ENCODE measurements at regions not wholly inside any gene's neighbourhood (a gene's known extent, or its start where the extent isn't known, plus 50 kb on each side); places are given as distances from the start of the nearest gene placed in this dataset.

- Histone ChIP-seq H3K36me3 (no peaks in the 10 kb centered on the region), H3K4me1 (no peaks in the 10 kb centered on the region), H3K27me3 (no peaks in the 10 kb centered on the region), H3K9me3 (no peaks in the 10 kb centered on the region), H3K4me3 (no peak overlapping the region), H3K27ac (no peak overlapping the region)
- 3% methylated on average over 1 of the region's 1 CpG for WGBS
- no peak for DNase-seq (ENCODE audit: low spot score in 2 of 2)
- TF ChIP-seq EP300 (IDR thresholded peaks at IDR 0.05) (no peak), POLR2AphosphoS5 (IDR thresholded peaks at IDR 0.05) (no peak), CTCF (IDR thresholded peaks at IDR 0.05) (no peak), POLR2A (IDR thresholded peaks at IDR 0.05) (no peak)
Measured at GRCh38 chrX:125651426-125651825, 331.8 kb downstream of the TEX13C start.

DNA sequence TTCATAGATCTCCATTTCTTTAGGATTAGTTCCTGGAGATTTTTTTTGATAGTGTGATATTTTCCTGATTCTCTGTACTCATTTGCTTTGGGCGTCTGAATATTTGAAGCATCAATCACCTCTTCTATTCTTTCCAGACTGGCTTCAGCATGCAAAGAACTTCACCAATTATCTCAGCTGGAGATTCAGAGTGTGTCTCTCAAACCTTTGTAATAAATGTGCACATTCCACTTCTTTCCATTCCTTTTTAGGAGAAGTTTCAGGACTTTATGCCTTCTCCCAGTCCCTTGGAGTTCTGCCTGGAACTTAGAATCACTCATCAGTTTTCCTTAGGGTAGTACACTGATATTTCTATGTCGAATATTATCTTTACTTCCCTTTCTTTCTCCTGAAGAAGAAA lies 334.8 kb downstream of the TEX13C start:
- 51% methylated on average over 2 of the region's 2 CpGs for WGBS
- no peaks in the 10 kb centered on the region for H3K27me3 ChIP-seq
- TF ChIP-seq POLR2AphosphoS5 (IDR thresholded peaks at IDR 0.05) (no peak), POLR2A (IDR thresholded peaks at IDR 0.05) (no peak), CTCF (IDR thresholded peaks at IDR 0.05) (no peak), EP300 (IDR thresholded peaks at IDR 0.05) (no peak)
- H3K9me3 ChIP-seq, result no peaks in the 10 kb centered on the region
- H3K27ac ChIP-seq, result no peak overlapping the region
- H3K4me1 ChIP-seq, result no peaks in the 10 kb centered on the region
- no peak overlapping the region for H3K4me3 ChIP-seq
- H3K36me3 ChIP-seq, result no peaks in the 10 kb centered on the region
- DNase-seq (ENCODE audit: low spot score in 2 of 2), result no peak

- H3K27ac ChIP-seq, result no peak overlapping the region
- no peak overlapping the region for H3K4me3 ChIP-seq
- DNase-seq (ENCODE audit: low spot score in 2 of 2), result no peak
- no peak for TF ChIP-seq POLR2AphosphoS5 (IDR thresholded peaks at IDR 0.05)
- TF ChIP-seq POLR2A (IDR thresholded peaks at IDR 0.05), result no peak
- TF ChIP-seq EP300 (IDR thresholded peaks at IDR 0.05), result no peak
- TF ChIP-seq CTCF (IDR thresholded peaks at IDR 0.05), result no peak
- H3K9me3 ChIP-seq, result no peaks in the 10 kb centered on the region
- H3K4me1 ChIP-seq, result no peaks in the 10 kb centered on the region
- no peaks in the 10 kb centered on the region for H3K36me3 ChIP-seq
- H3K27me3 ChIP-seq, result no peaks in the 10 kb centered on the region
Measured at GRCh38 chrX:125673758-125674157, 354.1 kb downstream of the TEX13C start.

GRCh38 chrX:125678258-125678657 lies 358.6 kb downstream of the TEX13C start:
- H3K36me3 ChIP-seq, result no peaks in the 10 kb centered on the region
- WGBS, result 53% methylated on average over 3 of the region's 3 CpGs

DNA sequence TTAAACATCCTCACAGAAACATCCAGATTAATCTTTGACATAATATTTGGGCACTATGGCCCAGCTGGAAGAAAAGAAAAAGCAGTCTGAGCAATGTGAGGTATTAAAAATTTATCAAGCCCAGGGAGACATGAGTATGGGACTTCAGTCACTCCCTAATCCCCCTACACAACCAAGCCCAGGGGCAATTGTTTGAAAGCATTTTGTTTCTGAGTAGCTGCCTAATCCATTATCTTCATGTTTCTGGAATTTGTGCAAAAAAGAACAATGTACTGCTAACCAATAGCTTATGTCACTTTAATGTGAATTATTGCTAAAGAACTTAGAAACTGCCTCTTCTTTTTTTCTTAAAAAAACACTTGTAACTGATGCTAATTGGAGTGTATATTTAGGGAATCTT lies 360.7 kb downstream of the TEX13C start:
- Histone ChIP-seq H3K4me3 (no peak overlapping the region), H3K4me1 (no peaks in the 10 kb centered on the region), H3K27ac (no peak overlapping the region), H3K27me3 (no peaks in the 10 kb centered on the region), H3K36me3 (no peaks in the 10 kb centered on the region), H3K9me3 (no peaks in the 10 kb centered on the region)
- TF ChIP-seq CTCF (IDR thresholded peaks at IDR 0.05) (no peak), EP300 (IDR thresholded peaks at IDR 0.05) (no peak), POLR2A (IDR thresholded peaks at IDR 0.05) (no peak), POLR2AphosphoS5 (IDR thresholded peaks at IDR 0.05) (no peak)
- DNase-seq (ENCODE audit: low spot score in 2 of 2), result no peak

More at GRCh38 chrX:125678258-125678657, 358.6 kb downstream of the TEX13C start:
- no peak for DNase-seq (ENCODE audit: low spot score in 2 of 2)
- TF ChIP-seq EP300 (IDR thresholded peaks at IDR 0.05) (no peak), POLR2AphosphoS5 (IDR thresholded peaks at IDR 0.05) (no peak), POLR2A (IDR thresholded peaks at IDR 0.05) (no peak), CTCF (IDR thresholded peaks at IDR 0.05) (no peak)
- Histone ChIP-seq H3K9me3 (no peaks in the 10 kb centered on the region), H3K27ac (no peak overlapping the region), H3K27me3 (no peaks in the 10 kb centered on the region), H3K4me1 (no peaks in the 10 kb centered on the region), H3K4me3 (no peak overlapping the region)
